Spleen (tissue), 11 donors: ENCODE measurements at regions not wholly inside any gene's neighbourhood (a gene's known extent, or its start where the extent isn't known, plus 50 kb on each side); places are given as distances from the start of the nearest gene placed in this dataset.

Source experiments
- DNase-seq: peaks from one replicate; pipeline ENCODE4 v3.0.0-alpha.2; 2020
- H3K27ac ChIP-seq, 8 donors: fragments of 200-600 bp; sonication (generic) in 7 of 8; 1 replicate in 4 of 8; 2 replicates in 4 of 8; pipeline versions ENCODE4 v1.5.0 to v1.8.0; 2016 to 2021; ENCODE audit warnings: inconsistent platforms in 4 of 8, mild to moderate bottlenecking in 4 of 8, moderate library complexity in 1 of 8
- H3K27me3 ChIP-seq, 7 donors: fragments of 200-600 bp; sonication (generic) in 6 of 7; replicated peaks in 1 of 7; 1 replicate in 4 of 7; 2 replicates in 3 of 7; pipeline versions ENCODE4 v1.5.0 to v1.8.0; 2016 to 2021; ENCODE audit warnings: inconsistent platforms in 3 of 7, mild to moderate bottlenecking in 1 of 7
- H3K36me3 ChIP-seq, 6 donors: fragments of 200-600 bp; sonication (generic) in 5 of 6; 1 replicate in 4 of 6; 2 replicates in 2 of 6; pipeline versions ENCODE4 v1.5.0 to v1.8.0; 2016 to 2021; ENCODE audit warnings: inconsistent platforms in 2 of 6
- H3K4me1 ChIP-seq, 6 donors: fragments of 200-600 bp; sonication (generic) in 5 of 6; 1 replicate in 3 of 6; 2 replicates in 3 of 6; pipeline versions ENCODE4 v1.5.0 to v1.8.0; 2016 to 2021; ENCODE audit warnings: inconsistent platforms in 3 of 6
- H3K4me3 ChIP-seq, 8 donors: fragments of 200-600 bp; sonication (generic) in 7 of 8; 1 replicate in 4 of 8; 2 replicates in 4 of 8; pipeline versions ENCODE4 v1.5.0 to v1.8.0; 2016 to 2021; ENCODE audit warnings: inconsistent platforms in 4 of 8, mild to moderate bottlenecking in 4 of 8, moderate library complexity in 2 of 8
- H3K9me3 ChIP-seq, 8 donors: fragments of 200-600 bp; sonication (generic) in 7 of 8; 1 replicate in 4 of 8; 2 replicates in 4 of 8; pipeline versions ENCODE4 v1.5.0 to v1.8.0; 2016 to 2021; ENCODE audit warnings: inconsistent platforms in 4 of 8
- CTCF ChIP-seq, 11 experiments: fragments of 200-600 bp in 7 of 11; fragments of 450-650 bp in 4 of 11; sonication (generic) in 4 of 11; IDR thresholded peaks in 8 of 11; conservative IDR thresholded peaks in 3 of 11; 1 replicate in 7 of 11; 2 replicates in 4 of 11; pipeline versions ENCODE4 v1.4.0 to v1.8.0; 2016 to 2021; ENCODE audit warnings: antibody characterized with exemption in 11 of 11, inconsistent platforms in 4 of 11, mild to moderate bottlenecking in 1 of 11
- POLR2A ChIP-seq, 3 donors: fragments of 450-650 bp; IDR thresholded peaks; one replicate each; pipeline ENCODE4 v1.5.1; 2017; ENCODE audit warnings: antibody characterized with exemption in 3 of 3, mild to moderate bottlenecking in 1 of 3
- POLR2AphosphoS5 ChIP-seq, 3 donors: sonication (generic); formaldehyde crosslinking; IDR thresholded peaks; one replicate each; pipeline ENCODE4 v1.5.1; 2017; ENCODE audit warnings: antibody characterized with exemption in 3 of 3
- WGBS, 5 donors: extraction: QIAGEN DNeasy Blood & Tissue Kit in 3 of 5; methylation state at CpG; one replicate each; pipeline versions ENCODE4 v1.1.5 to v1.1.7; 2013 to 2018; 5-methylcytosine and 5-hydroxymethylcytosine counted together
- intact Hi-C: fragments of 100-400 bp; cut with DNase I; formaldehyde crosslinking; loops from one replicate; pipeline ENCODE4 v1.15.0; 2023; ENCODE audit warnings: low total_unique reads
- donor health status: healthy with polysubstance abuse.
- donor health status: DM: no; HTN: no; CAD: no; lungs with moderate emphysema.
- donor health status: DM: no; HTN: no; CAD: no.
- donor health status: Bipolar disorder and iron deficiency.
- donor health status: healthy.
- donor health status: DM: no; HTN: no; CAD: no.
- donor health status: DM: yes; HTN: yes; CAD: no.

GRCh38 chr5:18761801-18762200, 1127.5 kb downstream of the TAF11L14 start:
- H3K27me3 ChIP-seq: no peaks in the 10 kb centered on the region
- H3K4me1 ChIP-seq: no peaks in the 10 kb centered on the region
- H3K27ac ChIP-seq: no peak overlapping the region
- intact Hi-C loops: no loop called here
- H3K9me3 ChIP-seq: no peaks in the 10 kb centered on the region
- no peak for DNase-seq
- no peaks in the 10 kb centered on the region for H3K36me3 ChIP-seq
- WGBS, 5 donors: 63 to 88% (median 75%) methylated on average over 1 of the region's 1 CpG
- H3K4me3 ChIP-seq: no peak overlapping the region
- no peak for TF ChIP-seq POLR2A (IDR thresholded peaks at IDR 0.05)
- no peak for TF ChIP-seq POLR2AphosphoS5 (IDR thresholded peaks at IDR 0.05)
- TF ChIP-seq CTCF (IDR thresholded peaks at IDR 0.05 in 8 of 11, conservative IDR thresholded peaks at IDR 0.05 in 3 of 11): no peak

GRCh38 chr5:18764161-18764560, 1129.9 kb downstream of the TAF11L14 start:
- H3K27ac ChIP-seq: no peak overlapping the region
- DNase-seq: no peak
- no peaks in the 10 kb centered on the region for H3K9me3 ChIP-seq
- TF ChIP-seq POLR2A (IDR thresholded peaks at IDR 0.05) (no peak), POLR2AphosphoS5 (IDR thresholded peaks at IDR 0.05) (no peak), CTCF (IDR thresholded peaks at IDR 0.05 in 8 of 11, conservative IDR thresholded peaks at IDR 0.05 in 3 of 11) (no peak)
- no peak overlapping the region for H3K4me3 ChIP-seq
- no peaks in the 10 kb centered on the region for H3K4me1 ChIP-seq
- intact Hi-C loops: no loop called here
- no peaks in the 10 kb centered on the region for H3K27me3 ChIP-seq
- no peaks in the 10 kb centered on the region for H3K36me3 ChIP-seq

- H3K36me3 ChIP-seq: no peaks in the 10 kb centered on the region
- TF ChIP-seq POLR2AphosphoS5 (IDR thresholded peaks at IDR 0.05): no peak
- no peak for TF ChIP-seq POLR2A (IDR thresholded peaks at IDR 0.05)
- TF ChIP-seq CTCF (IDR thresholded peaks at IDR 0.05 in 8 of 11, conservative IDR thresholded peaks at IDR 0.05 in 3 of 11): no peak
- H3K4me1 ChIP-seq: no peaks in the 10 kb centered on the region
- intact Hi-C loops: no loop called here
- H3K9me3 ChIP-seq: no peaks in the 10 kb centered on the region
- no peak overlapping the region for H3K4me3 ChIP-seq
- H3K27me3 ChIP-seq: no peaks in the 10 kb centered on the region
- H3K27ac ChIP-seq: no peak overlapping the region
- 91 to 98% (median 95%) methylated on average over 2 of the region's 2 CpGs for WGBS, 5 donors
- DNase-seq: no peak
These were observed 1131.0 kb downstream of the TAF11L14 start for GRCh38 chr5:18765304-18765703.

GRCh38 chr5:18771097-18771610, 1136.9 kb downstream of the TAF11L14 start:
- Histone ChIP-seq H3K27ac (no peak overlapping the region), H3K27me3 (no peaks in the 10 kb centered on the region), H3K9me3 (no peaks in the 10 kb centered on the region), H3K36me3 (no peaks in the 10 kb centered on the region), H3K4me3 (no peak overlapping the region), H3K4me1 (no peaks in the 10 kb centered on the region)
- no peak for DNase-seq
- intact Hi-C loops: no loop called here
- 83 to 87% (median 87%) methylated on average over 6 of the region's 6 CpGs for WGBS, 5 donors
- TF ChIP-seq POLR2A (IDR thresholded peaks at IDR 0.05): no peak
- TF ChIP-seq POLR2AphosphoS5 (IDR thresholded peaks at IDR 0.05): no peak
- no peak for TF ChIP-seq CTCF (IDR thresholded peaks at IDR 0.05 in 8 of 11, conservative IDR thresholded peaks at IDR 0.05 in 3 of 11)
